Testis (tissue), 2 donors: ENCODE measurements at regions not wholly inside any gene's neighbourhood (a gene's known extent, or its start where the extent isn't known, plus 50 kb on each side); places are given as distances from the start of the nearest gene placed in this dataset.

Source experiments
- DNase-seq: peaks from one replicate; pipeline ENCODE4 v3.0.0-alpha.2; 2019
- H3K27ac ChIP-seq, 2 donors: fragments of 200-600 bp; sonication (generic); one replicate each; pipeline ENCODE4 v1.5.1; 2019
- H3K27me3 ChIP-seq: fragments of 200-600 bp; sonication (generic); one replicate; pipeline ENCODE4 v1.5.1; 2019
- H3K36me3 ChIP-seq: fragments of 200-600 bp; sonication (generic); one replicate; pipeline ENCODE4 v1.5.1; 2017; ENCODE audit warnings: low read depth; ENCODE audit errors: missing control alignments
- H3K4me1 ChIP-seq: fragments of 200-600 bp; sonication (generic); one replicate; pipeline ENCODE4 v1.5.1; 2019
- H3K4me3 ChIP-seq, 2 donors: fragments of 200-600 bp; sonication (generic); one replicate each; pipeline ENCODE4 v1.5.1; 2017 to 2019
- H3K9me3 ChIP-seq: fragments of 200-600 bp; sonication (generic); one replicate; pipeline ENCODE4 v1.5.1; 2017
- CTCF ChIP-seq, 3 experiments: fragments of 450-650 bp in 2 of 3; fragments of 200-600 bp in 1 of 3; sonication (generic) in 1 of 3; IDR thresholded peaks; one replicate each; pipeline ENCODE4 v1.5.1; 2016 to 2019; ENCODE audit warnings: antibody characterized with exemption in 3 of 3, mild to moderate bottlenecking in 2 of 3, moderate library complexity in 1 of 3
- POLR2A ChIP-seq: fragments of 450-650 bp; IDR thresholded peaks from one replicate; pipeline ENCODE4 v1.6.1; 2017; ENCODE audit warnings: antibody characterized with exemption, mild to moderate bottlenecking, moderate library complexity
- WGBS, 2 donors: methylation state at CpG; one replicate each; pipeline ENCODE4 v1.1.5; 2018; 5-methylcytosine and 5-hydroxymethylcytosine counted together
- intact Hi-C: fragments of 100-400 bp; cut with DNase I; formaldehyde crosslinking; loops from one replicate; pipeline ENCODE4 v1.15.1; 2023; ENCODE audit warnings: low total_unique reads

GRCh38 chr9:81417941-81418340 is 271.4 kb downstream of the TLE1 start:
- Histone ChIP-seq H3K27ac (no peak overlapping the region), H3K4me3 (no peak overlapping the region), H3K4me1 (no peaks in the 10 kb centered on the region), H3K9me3 (no peaks in the 10 kb centered on the region), H3K36me3 (no peaks in the 10 kb centered on the region), H3K27me3 (no peaks in the 10 kb centered on the region)
- TF ChIP-seq POLR2A = no peak
- TF ChIP-seq CTCF (IDR thresholded peaks at IDR 0.05) = no peak
- DNase-seq = no peak
- intact Hi-C loops = no loop called here

GRCh38 chr9:81417299-81417675 is 272.1 kb downstream of the TLE1 start:
- Histone ChIP-seq H3K4me1 (no peaks in the 10 kb centered on the region), H3K27ac (no peak overlapping the region), H3K9me3 (no peaks in the 10 kb centered on the region), H3K4me3 (no peak overlapping the region), H3K36me3 (no peaks in the 10 kb centered on the region), H3K27me3 (no peaks in the 10 kb centered on the region)
- TF ChIP-seq POLR2A (no peak), CTCF (IDR thresholded peaks at IDR 0.05) (no peak)
- no peak for DNase-seq
- intact Hi-C loops = no loop called here
- WGBS, 2 donors = 86 to 87% methylated on average over 2 of the region's 2 CpGs

- H3K27me3 ChIP-seq = no peaks in the 10 kb centered on the region
- no peaks in the 10 kb centered on the region for H3K4me1 ChIP-seq
- H3K27ac ChIP-seq = no peak overlapping the region
- H3K36me3 ChIP-seq = no peaks in the 10 kb centered on the region
- 41 to 48% methylated on average over 7 of the region's 7 CpGs for WGBS, 2 donors
- intact Hi-C loops = no loop called here
- H3K9me3 ChIP-seq = no peaks in the 10 kb centered on the region
- TF ChIP-seq POLR2A (no peak), CTCF (IDR thresholded peaks at IDR 0.05) (no peak)
- no peak overlapping the region for H3K4me3 ChIP-seq
- DNase-seq = no peak
Measured at GRCh38 chr9:81416476-81417298, 272.7 kb downstream of the TLE1 start.

GRCh38 chr9:81414836-81415235 is 274.5 kb downstream of the TLE1 start:
- H3K4me1 ChIP-seq = no peaks in the 10 kb centered on the region
- intact Hi-C loops = no loop called here
- 92 to 95% methylated on average over 1 of the region's 1 CpG for WGBS, 2 donors
- no peak overlapping the region for H3K4me3 ChIP-seq
- H3K36me3 ChIP-seq = no peaks in the 10 kb centered on the region
- no peak for DNase-seq
- H3K27me3 ChIP-seq = no peaks in the 10 kb centered on the region
- no peaks in the 10 kb centered on the region for H3K9me3 ChIP-seq
- TF ChIP-seq POLR2A = no peak
- H3K27ac ChIP-seq = no peak overlapping the region

GRCh38 chr9:81411961-81412360 is 277.4 kb downstream of the TLE1 start:
- Histone ChIP-seq H3K4me1 (no peaks in the 10 kb centered on the region), H3K36me3 (no peaks in the 10 kb centered on the region), H3K27me3 (no peaks in the 10 kb centered on the region), H3K9me3 (no peaks in the 10 kb centered on the region), H3K27ac (no peak overlapping the region), H3K4me3 (no peak overlapping the region)
- intact Hi-C loops = no loop called here
- TF ChIP-seq POLR2A (no peak), CTCF (IDR thresholded peaks at IDR 0.05) (no peak)
- DNase-seq = no peak
- WGBS, 2 donors = 92 to 93% methylated on average over 1 of the region's 1 CpG
